Ramos (cell line): ENCODE measurements at regions not wholly inside any gene's neighbourhood (a gene's known extent, or its start where the extent isn't known, plus 50 kb on each side); places are given as distances from the start of the nearest gene placed in this dataset.

Experiments used
- in situ Hi-C: fragments of 300-500 bp; cut with MboI; formaldehyde crosslinking; loops from one replicate; pipeline ENCODE4 v1.14.3; 2022; ENCODE audit warnings: low sequenced_read_pairs; ENCODE audit not compliant: unreplicated experiment

DNA sequence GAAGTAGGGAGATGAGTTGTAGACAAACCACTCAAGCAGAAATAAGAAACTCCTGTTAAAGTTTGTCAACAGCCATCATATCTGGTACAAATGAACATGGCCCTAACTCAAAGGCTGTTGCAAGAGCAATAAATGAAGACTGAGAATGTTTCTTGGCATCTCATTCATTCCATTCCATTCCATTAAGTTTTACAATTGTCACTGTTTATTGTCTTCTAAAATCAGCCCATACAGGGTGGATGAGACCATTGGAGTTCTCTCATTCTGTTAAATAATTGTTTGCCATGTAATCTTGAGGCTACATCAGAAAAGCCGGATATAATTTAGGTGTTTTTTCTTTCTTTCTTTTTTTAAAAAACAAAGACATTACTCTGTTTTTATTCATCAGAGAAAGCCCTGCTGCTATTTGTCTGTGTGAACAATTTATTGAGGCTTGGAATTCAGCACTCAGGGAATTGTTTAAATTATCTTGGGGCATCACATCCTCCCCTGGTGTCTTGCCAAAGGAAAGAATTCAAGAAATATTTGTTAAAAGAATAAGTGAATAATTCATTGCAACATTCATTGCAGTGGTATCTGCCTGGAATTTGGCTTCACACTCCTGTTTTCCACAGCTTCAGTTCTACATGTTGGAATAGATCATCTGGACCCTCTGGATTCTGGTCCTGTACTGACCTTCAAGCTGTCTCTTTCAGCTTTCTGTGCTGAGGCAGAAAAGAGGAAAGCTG, 604.5 kb downstream of the PLPP3 start:
- in situ Hi-C loops, result no loop called here

DNA sequence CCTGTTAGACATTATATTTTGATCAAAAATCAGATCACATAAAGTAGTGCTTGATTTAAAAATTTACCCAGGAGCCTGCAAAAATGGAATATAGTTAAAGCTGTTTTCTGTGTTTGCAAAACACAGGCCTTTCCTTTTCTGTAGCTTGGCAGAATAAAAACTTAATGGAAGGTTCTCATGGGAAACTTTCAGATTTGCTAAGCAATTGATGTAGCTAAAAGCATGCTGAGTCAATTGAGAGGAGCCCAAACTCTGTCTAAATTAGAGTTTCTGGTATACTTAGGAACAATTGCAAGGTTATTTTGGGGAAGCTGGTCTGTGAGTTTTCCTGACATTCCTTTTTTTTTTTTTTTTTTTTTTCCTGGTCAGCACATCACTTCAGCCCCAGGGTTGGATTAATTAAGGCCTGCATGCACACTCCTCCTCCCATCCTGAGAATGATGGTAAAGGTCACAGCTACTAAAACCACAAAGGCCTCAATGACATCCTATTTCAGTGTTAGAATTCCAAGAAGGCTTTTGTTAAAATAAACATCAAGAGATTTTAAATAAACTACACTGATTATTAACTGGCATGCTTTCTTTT, 608.7 kb downstream of the PLPP3 start:
- in situ Hi-C loops, result no loop called here

DNA sequence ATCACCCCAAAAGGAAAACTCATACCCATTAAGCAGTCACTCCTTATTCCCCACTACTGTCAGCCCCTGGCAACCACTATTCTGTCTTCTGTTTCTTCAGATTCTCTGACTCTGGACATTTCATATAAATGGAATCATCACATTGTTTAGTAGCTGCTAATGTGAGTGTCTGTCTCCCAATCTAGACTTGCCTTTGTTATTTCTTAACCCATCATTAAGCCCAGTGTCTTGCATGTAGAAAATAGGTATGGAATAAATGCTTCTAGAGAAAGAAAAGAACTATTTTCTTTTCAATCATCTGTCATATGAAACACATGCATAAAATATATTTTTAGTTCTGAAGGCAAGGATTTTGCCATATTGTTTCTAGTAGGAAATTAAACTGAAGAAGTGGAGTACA, 610.0 kb downstream of the PLPP3 start:
- in situ Hi-C loops, result no loop called here

DNA sequence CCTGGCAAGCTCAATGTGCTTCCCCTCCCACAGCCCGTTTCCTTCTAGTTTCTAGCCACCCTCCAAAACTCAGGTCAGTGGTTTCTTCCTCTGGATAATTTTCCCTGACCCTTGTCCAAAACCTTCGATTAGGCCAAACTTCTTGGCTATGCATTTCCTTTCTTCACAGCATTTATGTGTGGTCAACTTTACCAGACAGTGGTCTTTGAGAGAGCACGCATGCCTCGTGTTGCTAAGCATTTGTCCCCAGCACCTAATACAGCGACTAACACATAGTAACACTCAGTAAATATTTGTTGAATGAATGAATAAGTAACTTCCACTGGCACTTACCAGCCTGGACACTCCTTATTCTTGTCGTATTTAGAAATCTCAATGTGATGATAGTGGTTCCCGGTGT, 610.7 kb downstream of the PLPP3 start:
- in situ Hi-C loops, result no loop called here

DNA sequence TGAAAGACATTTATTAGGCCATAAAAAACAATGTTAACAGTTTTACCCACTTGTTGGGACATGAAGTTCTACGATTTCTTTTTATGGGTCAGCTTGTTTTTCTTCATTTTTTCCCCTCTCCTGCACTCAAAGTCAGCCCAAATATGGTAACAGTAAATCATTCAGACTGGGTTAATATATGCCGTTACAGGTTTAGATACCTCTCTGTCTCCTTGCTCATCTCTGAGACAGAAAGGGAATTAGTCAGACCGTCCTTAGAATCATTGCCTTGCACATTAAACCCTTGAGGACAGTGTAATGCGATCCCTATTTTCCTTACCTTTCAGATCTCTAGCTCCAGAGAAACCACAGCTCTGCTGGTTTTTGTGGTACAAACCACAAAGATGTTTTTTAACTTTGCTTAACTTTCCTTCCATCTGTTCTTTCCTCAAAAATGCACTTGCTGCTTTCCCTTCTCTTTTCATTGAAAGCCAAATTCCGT, 613.3 kb downstream of the PLPP3 start:
- in situ Hi-C loops, result no loop called here

DNA sequence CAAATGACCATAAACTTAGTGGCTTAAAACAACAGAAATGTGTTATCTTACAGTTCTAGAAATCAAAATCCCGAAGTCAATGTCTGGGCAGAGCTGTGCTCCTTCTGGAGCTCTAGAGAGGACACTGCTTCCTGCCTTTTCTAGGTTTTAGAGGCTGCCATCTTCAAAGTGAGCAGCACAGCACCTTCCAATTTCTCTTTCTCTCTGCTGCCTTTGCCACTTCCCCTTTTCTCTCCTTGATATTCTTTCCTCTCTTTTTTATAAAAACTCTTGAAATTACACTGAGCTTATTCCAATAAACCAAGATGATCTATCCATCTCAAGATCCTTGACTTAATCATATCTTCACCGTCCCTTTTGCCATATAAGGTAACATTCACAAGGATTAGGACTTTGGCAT, 616.9 kb downstream of the PLPP3 start:
- in situ Hi-C loops, result no loop called here

DNA sequence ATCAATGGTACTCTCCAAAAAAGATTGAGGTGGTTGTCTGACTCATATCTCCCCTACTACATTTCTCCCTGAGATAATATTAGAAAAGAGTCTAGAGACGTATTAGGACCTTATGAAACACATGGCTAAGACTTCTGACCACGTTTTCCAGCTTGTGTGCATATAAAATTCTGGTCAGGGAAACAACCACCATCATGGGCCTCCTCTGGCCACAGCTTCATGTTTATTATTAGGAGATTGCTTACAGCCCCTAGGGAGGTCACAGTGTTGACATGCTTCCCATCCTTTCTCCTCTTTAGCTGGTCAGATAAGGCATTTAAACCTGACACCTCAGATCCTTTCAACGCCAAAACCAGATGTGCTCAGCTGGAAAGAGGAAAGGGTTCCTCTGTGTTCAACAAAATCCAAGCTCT, 620.2 kb downstream of the PLPP3 start:
- in situ Hi-C loops, result no loop called here

DNA sequence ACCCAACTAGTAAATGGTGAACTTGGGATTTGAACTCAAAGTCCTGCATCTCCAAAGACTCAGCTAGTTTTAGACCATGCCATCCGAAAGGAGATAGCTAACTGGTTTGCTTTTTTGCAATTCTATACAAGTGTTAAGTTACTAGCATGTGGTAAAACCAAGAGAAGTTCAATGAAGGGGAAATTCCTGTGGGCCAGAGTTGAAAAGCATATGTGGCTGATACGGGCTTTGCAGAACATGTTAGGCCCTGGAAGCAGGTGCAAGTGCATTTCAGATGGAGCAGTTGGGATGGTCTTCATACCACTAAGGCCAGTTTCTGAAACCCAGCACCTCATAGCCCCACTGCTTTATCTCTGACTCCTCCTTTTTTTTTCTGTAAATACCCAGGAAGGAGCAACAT, 620.9 kb downstream of the PLPP3 start:
- in situ Hi-C loops, result no loop called here

DNA sequence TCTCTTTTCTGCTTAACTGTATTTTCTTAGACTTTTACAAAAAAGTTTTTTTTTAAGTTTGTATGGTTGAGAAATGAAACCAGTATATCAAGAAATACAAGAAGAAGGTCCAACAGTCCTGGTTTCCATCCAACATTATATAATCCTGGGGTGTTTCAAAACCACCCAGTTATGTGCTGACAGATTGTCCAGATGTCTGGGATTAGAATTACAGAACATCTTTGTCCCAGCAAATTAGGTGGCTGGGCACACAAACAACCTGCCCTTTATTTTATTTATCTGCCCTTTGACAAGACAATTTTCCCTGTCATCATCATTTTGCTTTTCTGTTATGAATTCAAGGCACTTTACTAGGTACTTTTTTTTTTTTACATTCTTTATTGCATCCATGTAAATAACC, 622.1 kb downstream of the PLPP3 start:
- in situ Hi-C loops, result no loop called here

DNA sequence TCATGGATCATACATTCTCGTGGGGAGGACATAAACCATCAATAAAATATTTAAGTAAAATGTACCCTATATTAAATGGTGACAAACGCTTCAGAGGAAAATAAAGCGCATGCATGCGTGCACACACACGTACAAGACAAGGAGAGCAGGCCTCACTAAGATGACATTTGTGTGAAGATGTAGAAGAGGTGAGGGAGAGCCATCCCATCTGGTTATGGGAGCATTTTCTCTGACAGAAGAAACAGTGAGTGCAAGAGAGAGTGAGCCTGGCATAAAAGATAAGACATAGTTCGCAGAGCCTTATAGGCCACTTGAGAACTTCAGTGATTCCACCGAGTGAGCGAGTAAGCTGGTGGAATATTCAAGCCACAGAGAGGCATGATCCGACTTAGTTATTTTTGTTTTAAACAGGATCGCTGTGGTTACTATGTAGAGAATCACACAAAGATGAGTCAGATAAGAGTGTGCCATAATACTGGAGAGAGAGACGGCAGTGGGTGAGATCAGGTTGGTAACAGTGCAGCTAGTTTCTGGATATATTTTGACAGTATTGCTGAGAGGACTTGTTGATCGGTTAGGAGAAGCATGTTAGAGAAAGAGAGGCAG, 624.2 kb downstream of the PLPP3 start:
- in situ Hi-C loops, result no loop called here

DNA sequence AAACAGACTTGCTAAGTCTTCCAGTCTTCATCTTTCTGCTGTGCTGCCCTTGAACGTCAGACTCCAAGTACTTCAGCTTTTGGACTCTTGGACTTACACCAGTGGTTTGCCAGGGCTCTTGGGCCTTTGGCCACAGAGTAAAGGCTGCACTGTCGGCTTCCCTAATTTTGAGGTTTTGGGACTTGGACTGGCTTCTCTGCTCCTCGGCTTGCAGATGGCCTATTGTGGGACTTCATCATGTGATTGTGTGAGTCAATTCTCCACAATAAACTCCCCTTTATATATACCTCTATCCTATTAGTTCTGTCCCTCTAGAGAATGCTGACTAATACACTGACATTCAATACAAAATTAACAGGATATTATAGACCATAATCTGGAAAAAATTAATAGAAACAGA, 628.1 kb downstream of the PLPP3 start:
- in situ Hi-C loops, result no loop called here

DNA sequence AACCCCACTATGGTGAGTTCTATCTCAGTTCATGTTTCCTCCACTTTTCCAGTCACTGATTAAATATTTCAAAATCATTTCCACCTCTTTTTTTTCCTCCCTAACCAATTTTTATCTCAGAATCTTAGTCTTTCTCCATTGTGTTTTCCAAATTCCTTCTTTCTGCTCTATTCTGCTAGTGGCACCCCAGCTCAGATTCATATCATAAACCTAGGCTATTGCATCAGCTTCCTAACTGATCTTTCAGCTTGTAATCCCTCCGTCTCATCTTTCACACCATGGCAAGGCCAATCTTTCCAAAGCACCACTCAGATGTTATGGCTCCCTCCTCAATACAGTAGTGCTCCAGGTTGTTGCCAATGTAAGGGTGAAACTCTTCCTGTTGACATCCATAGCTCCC, 631.9 kb downstream of the PLPP3 start:
- in situ Hi-C loops, result no loop called here

DNA sequence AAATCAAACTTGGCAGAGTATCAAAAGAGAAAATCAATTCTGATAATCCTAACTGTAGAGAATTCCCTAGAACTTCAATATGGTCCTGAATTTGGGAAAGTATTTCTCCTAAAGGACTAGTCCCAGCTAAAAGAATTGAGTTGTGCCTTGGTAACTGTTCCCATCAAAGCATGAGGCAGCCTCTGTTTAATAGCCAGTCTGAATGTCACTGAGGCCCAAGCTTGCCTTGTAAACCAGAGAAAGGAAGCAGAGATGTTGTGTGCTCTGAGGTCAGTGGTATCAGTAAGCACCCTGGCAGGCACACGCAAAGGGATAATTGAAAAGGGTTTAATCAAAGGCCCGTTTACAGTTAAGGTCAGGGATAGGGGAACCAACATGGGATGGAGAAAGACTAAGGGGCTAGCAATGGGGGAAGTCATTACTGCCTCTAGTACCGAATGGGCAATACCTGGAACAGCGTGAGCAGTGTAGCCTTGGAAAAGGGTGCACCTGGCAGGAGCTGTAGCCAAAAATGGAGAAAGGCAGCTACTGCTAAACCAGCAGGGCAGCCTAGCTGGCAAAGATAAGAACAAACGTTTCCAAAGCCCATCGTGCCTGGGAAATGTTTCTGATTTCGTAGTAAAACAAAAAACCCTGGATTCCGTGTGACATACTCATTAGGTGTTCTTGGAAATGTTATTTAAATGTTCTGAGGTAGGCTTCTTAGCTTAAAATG, 635.5 kb downstream of the PLPP3 start:
- in situ Hi-C loops, result no loop called here

DNA sequence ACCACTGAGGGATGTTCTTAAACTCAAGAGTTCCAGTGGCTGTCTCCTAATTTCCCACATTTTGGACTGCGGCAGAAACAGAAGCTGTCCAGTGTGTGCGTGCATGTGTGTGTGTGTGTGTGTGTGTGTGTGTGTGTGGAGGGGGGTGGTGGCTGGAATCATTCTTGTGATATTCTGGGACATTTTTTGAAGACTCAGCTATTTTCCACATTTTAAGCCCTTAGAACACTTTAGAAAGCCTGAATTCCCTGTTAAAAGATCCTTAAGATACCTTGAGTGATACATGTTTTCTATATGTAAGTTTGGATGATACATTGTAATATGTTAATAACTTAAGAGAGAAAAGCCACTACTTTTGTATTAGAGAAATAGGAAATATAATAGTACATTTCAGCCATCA, 636.4 kb downstream of the PLPP3 start:
- in situ Hi-C loops, result no loop called here

DNA sequence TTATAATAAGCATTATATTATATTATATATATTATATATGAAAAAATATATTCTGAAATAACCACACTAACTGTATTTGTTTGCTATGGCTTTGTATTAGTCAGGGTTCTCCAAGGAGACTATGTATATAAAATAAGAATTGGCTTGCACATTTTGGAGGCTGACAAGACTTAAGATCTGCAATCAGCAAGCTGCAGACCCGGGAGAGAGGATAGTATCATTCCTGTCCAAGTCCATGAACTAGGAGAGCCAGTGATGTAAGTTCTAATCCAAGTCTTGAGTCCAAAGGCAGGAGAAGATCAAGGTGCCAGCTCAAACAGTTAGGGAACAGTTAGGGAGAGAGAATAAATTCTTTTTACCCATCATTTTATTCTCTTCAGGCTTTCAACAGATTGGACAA, 639.5 kb downstream of the PLPP3 start:
- in situ Hi-C loops, result no loop called here

DNA sequence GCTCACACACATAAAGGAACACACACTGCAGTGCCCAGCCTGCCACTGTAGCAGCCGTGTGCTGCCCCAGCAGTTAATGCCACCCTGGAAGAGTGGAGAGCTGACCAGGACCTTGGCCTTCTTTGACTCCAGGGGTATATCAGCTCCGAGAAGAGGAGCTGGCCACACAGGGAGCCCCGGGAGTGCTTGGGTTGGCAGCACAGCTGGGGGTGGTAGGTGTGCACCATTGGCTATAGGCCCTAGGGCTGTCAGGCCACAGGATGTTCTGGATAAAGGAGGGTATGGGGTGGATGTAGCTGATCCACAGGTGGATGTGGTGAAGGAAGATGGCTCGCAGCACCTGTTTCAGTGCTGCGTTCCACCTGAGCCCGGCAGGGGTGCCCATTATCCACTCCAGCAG, 640.5 kb downstream of the PLPP3 start:
- in situ Hi-C loops, result no loop called here

DNA sequence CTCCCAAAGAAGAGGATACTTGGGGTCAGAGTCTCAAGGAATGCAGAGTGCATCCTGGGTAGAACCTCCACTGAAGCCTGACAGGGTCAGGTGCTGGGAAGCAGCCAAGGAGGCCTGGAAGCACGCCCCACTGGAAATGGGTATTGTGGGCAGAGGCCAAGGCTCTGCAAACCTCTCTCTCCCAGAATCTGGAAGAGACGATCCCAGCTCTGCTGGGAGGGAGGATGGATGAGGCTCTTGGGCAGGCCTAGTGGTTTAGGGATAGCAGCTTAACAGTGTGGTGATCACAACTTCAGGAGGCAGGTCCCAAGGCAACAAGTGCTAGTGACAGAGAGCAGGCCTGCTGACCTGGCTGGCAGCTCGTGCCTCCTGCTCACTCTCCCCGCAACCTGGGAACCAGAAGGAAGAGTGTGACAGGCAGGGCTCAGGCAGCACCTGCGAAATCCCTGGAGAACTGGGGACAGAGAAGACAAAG, 641.0 kb downstream of the PLPP3 start:
- in situ Hi-C loops, result no loop called here

DNA sequence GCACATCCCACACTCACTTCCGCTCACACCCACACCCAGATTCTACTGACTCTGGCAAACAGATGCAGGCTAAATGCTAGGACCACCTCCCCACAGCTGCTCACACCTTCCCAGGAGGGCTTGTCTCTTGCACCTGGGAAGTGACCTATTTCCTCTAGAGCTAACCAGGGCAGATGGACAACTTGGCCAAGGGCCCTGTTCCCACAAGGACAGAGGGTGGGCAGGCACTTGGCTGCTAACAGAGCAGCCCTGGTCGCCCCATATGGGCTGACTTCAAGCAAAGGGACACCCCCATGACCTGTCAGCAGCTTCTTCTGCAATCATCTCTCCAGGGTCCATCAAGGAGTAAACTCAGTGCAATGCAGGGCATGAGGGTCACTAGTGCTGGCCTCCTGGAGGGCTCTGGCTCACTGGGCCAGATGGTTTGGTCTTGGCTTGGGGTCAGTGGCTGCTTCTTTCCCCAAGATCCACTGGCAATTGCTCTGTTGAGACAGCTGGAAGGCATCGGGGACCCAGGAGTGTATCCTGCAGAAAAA, 641.5 kb downstream of the PLPP3 start:
- in situ Hi-C loops, result no loop called here

DNA sequence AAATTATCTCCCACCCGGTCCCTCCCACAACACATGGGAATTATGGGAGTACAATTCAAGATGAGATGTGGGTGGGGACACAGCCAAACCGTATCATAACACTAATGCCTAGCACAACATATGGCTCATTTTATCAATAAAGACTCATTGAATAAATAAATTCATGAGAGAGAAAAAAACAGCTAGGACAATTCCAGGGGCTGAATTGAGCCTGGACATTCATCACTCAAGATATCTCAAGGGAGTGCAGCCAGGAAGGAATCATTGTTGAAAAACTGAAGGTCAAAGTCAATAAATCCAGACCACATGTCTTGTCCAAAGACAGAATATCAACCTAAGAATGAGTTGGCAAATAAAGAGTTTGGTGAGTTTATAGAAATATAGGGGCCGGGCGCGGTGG, 644.1 kb downstream of the PLPP3 start:
- in situ Hi-C loops, result no loop called here

DNA sequence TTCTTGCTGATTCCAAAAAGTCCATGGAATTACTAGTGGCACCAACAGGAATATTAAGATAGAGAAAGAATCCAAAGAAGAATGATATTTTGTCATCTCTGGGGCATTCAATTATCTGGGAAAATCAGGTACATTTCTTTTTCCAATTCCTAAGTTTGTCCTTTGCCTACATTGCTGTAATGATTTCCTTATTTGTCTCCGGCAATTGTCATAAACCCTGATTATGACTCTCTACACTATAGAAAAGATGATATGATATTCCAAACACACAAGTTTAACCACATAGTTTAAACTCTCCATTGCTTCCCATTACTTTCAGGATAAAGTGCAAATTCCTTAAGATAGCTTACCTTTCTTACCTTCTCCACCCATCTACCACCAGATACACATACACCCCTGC, 647.0 kb downstream of the PLPP3 start:
- in situ Hi-C loops, result no loop called here
